T-helper 2 cell treated with Interferon-gamma antibody and Interleukin-4, amounts not matched to agents 5 μg/mL and 100 μg/mL, for 36 hours (primary cell): ENCODE measurements at regions not wholly inside any gene's neighbourhood (a gene's known extent, or its start where the extent isn't known, plus 50 kb on each side); places are given as distances from the start of the nearest gene placed in this dataset.
A peak's percentile ranks its signal among the peaks of the same experiment; 100 is the strongest.

Source experiments
- DNase-seq: peaks from one replicate; pipeline ENCODE4 v3.0.0; 2021; ENCODE audit warnings: low spot score
- H3K27ac Mint-ChIP-seq: one replicate; pipeline ENCODE4 v1.8.0; 2021; ENCODE audit warnings: mild to moderate bottlenecking, mixed read lengths
- H3K27me3 Mint-ChIP-seq: one replicate; pipeline ENCODE4 v1.8.0; 2021; ENCODE audit warnings: low read depth, mixed read lengths
- H3K36me3 Mint-ChIP-seq: one replicate; pipeline ENCODE4 v1.8.0; 2021; ENCODE audit warnings: low read depth, mixed read lengths
- H3K4me1 Mint-ChIP-seq: one replicate; pipeline ENCODE4 v1.8.0; 2021; ENCODE audit warnings: low read depth, mixed read lengths
- H3K4me3 Mint-ChIP-seq: one replicate; pipeline ENCODE4 v1.8.0; 2022; ENCODE audit warnings: mild to moderate bottlenecking, moderate library complexity, mixed read lengths
- H3K9me3 Mint-ChIP-seq: one replicate; pipeline ENCODE4 v1.8.0; 2021; ENCODE audit warnings: mixed read lengths

DNA sequence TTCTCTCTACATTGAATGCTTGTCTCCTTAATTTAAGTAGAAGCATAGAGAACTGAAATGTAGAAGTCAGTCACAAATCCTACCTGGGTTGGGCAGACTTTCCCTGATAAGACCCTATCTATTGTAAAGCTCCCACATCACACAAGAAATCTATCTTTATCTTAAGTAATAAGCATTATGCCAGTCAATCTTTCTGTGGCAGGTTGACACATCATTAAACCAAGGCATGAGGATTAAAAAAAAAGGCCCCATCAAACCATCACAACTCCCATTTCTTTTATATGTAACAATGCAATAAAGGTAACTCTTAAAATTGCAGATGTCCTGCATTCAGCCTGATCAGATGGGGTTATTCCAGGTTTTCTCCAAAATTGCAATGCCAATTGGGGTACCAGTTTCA is 311.8 kb downstream of the TOX3 start:
- H3K9me3 Mint-ChIP-seq = peaks cover 6% of the 10 kb centered on the region
- H3K27me3 Mint-ChIP-seq = no peaks in the 10 kb centered on the region
- DNase-seq = no peak
- no peaks in the 10 kb centered on the region for H3K4me1 Mint-ChIP-seq
- H3K27ac Mint-ChIP-seq = no peak overlapping the region
- H3K36me3 Mint-ChIP-seq = no peaks in the 10 kb centered on the region
- no peak overlapping the region for H3K4me3 Mint-ChIP-seq

DNA sequence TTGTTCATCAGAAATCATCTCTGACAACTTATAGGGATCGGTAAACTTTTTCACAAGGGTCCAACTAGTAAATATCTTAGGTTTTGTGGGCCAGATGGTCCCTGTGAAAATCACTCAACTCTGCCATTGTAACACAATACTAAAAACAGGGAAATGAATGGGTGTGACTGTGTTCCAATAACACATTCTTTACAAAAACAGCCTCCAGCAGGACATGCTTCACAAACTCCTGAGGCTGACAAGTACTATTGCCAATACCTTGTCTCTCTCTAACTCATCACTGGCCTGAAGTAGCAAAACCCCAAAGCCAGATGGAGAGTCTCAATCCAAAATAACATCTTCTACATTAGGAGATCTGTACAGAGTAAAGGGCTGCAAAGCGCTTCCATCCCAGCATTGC is 312.3 kb downstream of the TOX3 start:
- Mint-ChIP-seq H3K27ac (no peak overlapping the region), H3K9me3 (peaks cover 6% of the 10 kb centered on the region), H3K36me3 (no peaks in the 10 kb centered on the region), H3K4me3 (no peak overlapping the region), H3K4me1 (no peaks in the 10 kb centered on the region), H3K27me3 (no peaks in the 10 kb centered on the region)
- no peak for DNase-seq

DNA sequence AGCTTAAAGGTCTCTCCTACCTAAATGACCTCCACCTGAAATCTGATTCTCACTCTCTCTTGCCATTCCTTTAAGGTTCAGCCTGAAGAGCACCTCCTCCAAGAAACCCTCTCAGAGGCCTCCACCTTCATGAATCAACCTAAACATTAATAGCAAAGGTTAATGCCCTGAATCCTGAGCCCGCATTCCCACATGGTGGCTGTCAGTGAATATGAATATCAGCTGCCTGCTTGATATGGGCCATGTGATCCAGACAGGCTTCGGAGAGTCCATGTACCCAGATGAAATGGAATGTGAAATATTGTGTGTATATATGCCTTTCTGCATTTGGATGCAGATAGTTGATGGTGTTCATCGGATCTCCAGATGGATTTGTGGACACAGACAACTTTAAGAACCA is 317.5 kb downstream of the TOX3 start:
- Mint-ChIP-seq H3K27me3 (no peaks in the 10 kb centered on the region), H3K36me3 (no peaks in the 10 kb centered on the region), H3K27ac (no peak overlapping the region), H3K4me1 (no peaks in the 10 kb centered on the region), H3K9me3 (no peaks in the 10 kb centered on the region), H3K4me3 (no peak overlapping the region)
- DNase-seq = no peak

DNA sequence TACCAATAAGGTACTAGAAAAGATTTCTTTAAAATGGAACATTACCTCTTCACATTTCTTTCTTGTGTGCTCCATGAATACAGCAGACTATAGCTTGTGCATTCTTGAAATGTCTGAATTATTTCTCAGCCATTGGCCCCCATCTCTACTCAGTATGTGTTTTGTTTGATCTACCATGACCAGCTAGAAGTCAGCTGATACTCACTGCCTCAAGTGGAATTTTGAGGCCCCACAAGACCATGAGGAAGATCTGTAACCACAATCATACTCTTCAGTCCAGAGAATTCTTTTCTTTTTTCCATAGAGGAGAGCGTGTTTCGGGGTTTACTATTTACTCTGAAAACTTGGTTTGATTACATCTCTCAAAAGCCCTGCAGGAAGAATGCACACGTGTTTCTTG is 319.1 kb downstream of the TOX3 start:
- Mint-ChIP-seq H3K27ac (no peak overlapping the region), H3K9me3 (no peaks in the 10 kb centered on the region), H3K4me3 (no peak overlapping the region), H3K4me1 (no peaks in the 10 kb centered on the region), H3K36me3 (no peaks in the 10 kb centered on the region), H3K27me3 (no peaks in the 10 kb centered on the region)
- no peak for DNase-seq

DNA sequence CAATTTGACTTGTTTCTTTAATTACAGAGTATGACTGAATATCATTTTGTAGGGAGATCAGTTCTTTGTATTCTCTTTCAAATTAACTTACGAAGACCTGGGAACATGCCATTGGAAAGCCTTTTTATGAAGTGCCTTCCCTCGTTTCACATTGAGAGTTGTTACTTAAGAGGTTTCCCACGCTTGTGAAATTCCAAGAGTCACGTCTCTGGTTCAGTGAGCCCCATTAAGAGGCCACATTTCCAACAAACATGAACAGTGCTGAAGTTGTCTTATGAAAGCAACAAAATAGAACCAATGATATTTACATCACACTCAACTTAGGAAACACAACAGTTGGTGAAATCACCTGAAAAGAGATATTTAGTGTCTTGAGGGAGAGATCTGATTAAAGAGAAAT is 334.1 kb downstream of the TOX3 start:
- Mint-ChIP-seq H3K4me1 (no peaks in the 10 kb centered on the region), H3K9me3 (peaks cover 16% of the 10 kb centered on the region), H3K4me3 (no peak overlapping the region), H3K27me3 (no peaks in the 10 kb centered on the region), H3K36me3 (no peaks in the 10 kb centered on the region), H3K27ac (no peak overlapping the region)
- no peak for DNase-seq

DNA sequence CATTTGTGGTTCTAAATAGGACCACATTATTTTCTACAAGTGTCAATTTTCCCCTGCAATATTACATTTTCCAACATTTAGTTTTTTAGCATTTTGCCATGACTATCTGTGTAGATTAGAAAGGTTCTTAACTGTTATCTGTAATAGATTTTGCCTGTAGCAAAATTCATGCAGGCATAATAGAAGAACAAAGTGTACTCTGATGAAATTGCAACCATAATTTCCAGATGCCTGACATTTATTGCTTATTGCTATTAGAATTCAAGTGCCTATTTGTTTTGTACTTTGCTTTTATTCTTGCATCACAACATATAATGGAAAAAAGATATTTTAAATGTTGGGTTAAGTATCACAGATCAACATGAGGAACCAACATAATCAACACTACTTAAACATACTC is 337.7 kb downstream of the TOX3 start:
- Mint-ChIP-seq H3K27me3 (no peaks in the 10 kb centered on the region), H3K4me3 (no peak overlapping the region), H3K9me3 (peaks cover 12% of the 10 kb centered on the region), H3K27ac (no peak overlapping the region), H3K4me1 (no peaks in the 10 kb centered on the region), H3K36me3 (no peaks in the 10 kb centered on the region)
- DNase-seq = no peak

DNA sequence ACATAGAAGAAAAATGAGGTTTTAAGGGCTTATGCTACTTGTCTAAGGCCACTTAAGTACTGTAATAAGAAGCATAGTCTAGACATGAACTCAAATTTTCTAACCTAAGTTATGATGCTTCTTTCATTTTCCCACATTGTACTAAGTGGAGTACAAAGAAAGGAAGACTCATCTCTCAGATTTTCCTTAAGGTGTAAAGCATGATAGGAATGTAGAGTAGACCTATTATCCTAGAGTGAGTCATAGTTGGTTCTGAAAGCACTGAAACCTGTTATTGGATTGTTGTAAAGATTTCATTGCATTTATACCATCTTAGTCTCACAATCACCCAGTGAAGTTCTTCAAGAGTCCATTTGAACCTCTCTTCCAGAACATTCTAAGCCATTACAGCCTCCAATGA is 343.8 kb downstream of the TOX3 start:
- DNase-seq = no peak
- Mint-ChIP-seq H3K9me3 (no peaks in the 10 kb centered on the region), H3K27ac (no peak overlapping the region), H3K4me1 (no peaks in the 10 kb centered on the region), H3K36me3 (no peaks in the 10 kb centered on the region), H3K27me3 (no peaks in the 10 kb centered on the region), H3K4me3 (no peak overlapping the region)

DNA sequence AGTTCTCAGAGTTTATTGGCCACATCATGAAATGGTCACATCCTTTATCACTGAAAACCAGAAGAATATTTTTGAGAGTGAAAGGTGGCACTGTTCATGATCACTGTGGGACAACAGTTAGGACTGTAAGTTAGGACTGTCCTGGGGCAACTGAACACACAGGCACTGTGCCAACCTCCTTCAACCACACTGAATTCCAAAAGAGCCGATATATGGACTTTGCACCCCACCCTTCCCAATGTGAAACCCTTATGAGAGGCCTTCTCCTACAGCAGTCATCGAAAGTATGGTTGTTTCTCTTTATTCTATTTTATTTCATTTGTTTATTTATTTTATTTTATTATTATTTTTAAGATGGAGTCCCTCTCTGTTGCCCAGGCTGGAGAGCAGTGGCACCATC is 353.5 kb downstream of the TOX3 start:
- DNase-seq = no peak
- Mint-ChIP-seq H3K4me3 (no peak overlapping the region), H3K4me1 (no peaks in the 10 kb centered on the region), H3K9me3 (no peaks in the 10 kb centered on the region), H3K27me3 (no peaks in the 10 kb centered on the region), H3K36me3 (no peaks in the 10 kb centered on the region), H3K27ac (no peak overlapping the region)

DNA sequence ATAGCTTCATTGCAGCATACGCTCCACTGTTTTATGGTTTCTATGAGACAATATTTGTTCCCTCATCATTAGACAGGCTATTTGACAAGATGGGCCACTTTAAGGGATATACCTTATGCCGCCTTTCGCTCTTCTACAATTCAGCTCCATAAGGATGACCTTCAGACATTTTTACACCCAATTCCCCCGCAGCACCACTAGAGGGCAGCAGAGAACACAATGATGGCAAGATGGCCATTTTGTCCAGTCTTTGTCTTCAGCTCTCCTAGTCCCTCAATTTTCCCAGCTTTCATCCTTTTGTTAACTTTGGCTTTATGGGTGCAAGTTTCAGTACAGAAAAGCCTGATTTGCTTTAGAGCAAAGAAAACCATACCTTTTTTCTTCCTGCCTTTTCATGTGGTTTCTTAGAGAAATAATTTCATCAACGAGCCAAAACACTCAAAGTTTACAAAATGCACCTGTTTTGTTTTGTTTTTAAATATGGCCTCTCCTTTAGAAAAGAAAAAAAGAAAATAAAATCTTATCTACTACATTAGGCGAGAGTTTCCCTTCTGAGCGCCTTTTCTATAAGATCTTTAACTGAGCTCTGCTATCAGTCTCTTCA is 355.3 kb downstream of the TOX3 start:
- no peak overlapping the region for H3K27ac Mint-ChIP-seq
- no peaks in the 10 kb centered on the region for H3K36me3 Mint-ChIP-seq
- no peaks in the 10 kb centered on the region for H3K4me1 Mint-ChIP-seq
- H3K4me3 Mint-ChIP-seq = no peak overlapping the region
- DNase-seq = peak; percentile 23
- no peaks in the 10 kb centered on the region for H3K9me3 Mint-ChIP-seq
- H3K27me3 Mint-ChIP-seq = no peaks in the 10 kb centered on the region

DNA sequence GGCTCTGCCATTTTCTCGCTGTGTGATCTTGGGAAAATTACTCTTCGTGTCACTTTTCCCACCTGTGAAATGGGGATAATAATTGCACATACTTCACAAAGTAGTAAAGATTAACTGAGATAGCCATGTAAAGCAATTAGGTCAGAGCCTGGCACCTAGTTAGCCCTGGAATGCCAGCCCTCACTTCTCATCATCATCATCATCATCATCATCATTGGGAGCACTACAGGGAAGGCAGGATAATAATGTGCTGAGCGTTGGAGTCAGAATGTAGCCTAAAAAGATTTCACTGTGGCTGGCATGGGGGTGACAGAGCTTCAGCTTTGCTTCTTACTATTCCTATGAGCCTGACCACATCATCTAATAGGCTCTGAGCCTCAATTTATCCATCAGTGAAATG is 362.6 kb downstream of the TOX3 start:
- Mint-ChIP-seq H3K9me3 (peaks cover 20% of the 10 kb centered on the region), H3K27me3 (no peaks in the 10 kb centered on the region), H3K27ac (no peak overlapping the region), H3K4me3 (no peak overlapping the region), H3K36me3 (no peaks in the 10 kb centered on the region), H3K4me1 (no peaks in the 10 kb centered on the region)
- DNase-seq = no peak

DNA sequence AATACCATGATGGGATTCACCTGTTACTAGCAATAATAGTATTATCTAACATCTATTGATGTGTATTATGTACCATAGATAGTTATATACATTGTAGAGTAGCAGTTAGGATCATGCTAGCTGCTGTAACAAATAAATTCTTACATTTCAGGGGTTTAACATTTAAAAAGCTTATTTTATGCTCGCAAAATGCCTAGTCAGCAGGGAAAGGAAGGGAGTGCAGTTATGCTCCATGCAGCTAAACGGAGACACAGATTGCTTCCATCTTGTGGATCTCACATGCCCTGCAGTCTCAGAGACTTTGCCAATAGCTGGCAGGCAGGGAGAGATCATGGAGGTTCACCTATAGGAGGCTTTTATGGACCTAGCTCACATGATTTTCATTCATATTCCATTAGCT is 364.1 kb downstream of the TOX3 start:
- Mint-ChIP-seq H3K36me3 (no peaks in the 10 kb centered on the region), H3K4me1 (no peaks in the 10 kb centered on the region), H3K4me3 (no peak overlapping the region), H3K27ac (no peak overlapping the region), H3K27me3 (no peaks in the 10 kb centered on the region), H3K9me3 (peaks cover 20% of the 10 kb centered on the region)
- no peak for DNase-seq

DNA sequence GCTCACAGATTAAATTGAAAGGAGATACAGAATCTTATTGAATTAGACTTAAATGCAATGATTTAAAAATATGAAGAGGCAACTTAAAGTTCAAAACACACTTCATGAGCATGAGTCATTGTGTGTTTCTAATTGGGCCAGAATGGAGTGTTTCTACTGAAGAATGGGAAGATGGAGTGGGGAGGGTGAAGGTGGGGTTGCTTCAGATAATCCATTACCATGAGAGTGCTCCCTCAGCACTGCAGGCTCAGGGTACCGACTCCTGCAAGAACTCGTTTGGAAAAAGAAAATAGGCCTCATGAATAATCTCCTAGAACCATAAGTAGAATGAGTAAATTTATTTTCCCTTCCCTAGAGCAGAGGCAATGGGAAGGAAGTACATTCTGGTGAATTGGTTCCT is 372.8 kb downstream of the TOX3 start:
- Mint-ChIP-seq H3K4me1 (no peaks in the 10 kb centered on the region), H3K9me3 (peaks cover 15% of the 10 kb centered on the region), H3K36me3 (no peaks in the 10 kb centered on the region), H3K4me3 (no peak overlapping the region), H3K27ac (no peak overlapping the region), H3K27me3 (no peaks in the 10 kb centered on the region)
- no peak for DNase-seq

DNA sequence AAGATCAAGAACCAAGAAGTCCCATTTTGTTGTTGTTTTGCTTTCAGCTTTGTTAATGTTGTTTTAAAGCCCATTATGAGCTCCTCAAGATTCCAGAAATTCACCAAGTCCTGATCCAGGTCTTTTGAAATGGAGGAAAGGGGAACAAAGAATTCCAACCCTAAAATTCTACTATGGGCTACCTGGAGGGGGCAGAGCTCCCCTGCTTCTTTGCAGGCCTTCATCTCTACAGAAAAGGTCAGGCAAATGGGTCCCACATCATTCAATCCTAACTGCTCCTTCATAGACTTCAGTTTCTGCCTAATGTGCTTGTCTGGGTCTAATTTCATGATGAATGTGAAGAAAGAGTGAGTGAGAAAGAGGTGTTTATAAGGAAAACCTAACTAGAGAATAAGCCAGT is 375.5 kb downstream of the TOX3 start:
- Mint-ChIP-seq H3K27ac (no peak overlapping the region), H3K4me3 (no peak overlapping the region), H3K36me3 (no peaks in the 10 kb centered on the region)

DNA sequence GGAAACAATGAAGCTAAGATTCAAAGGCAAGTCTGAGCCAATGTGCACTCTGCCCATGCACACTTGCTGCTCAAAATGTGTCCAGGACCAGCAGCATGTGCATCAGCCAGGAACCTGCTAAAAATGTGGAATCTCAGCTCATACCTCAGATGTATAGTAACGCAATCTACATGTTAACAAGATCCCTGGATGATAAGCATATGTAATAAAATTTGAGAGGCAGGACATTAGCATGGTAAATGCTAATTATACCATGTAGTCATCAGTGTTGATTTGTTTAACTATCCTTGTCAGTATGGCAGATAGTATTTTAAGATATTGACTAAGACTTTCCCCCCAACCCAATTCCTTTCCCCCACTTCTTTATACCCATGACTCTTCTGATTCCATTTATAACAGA is 379.6 kb downstream of the TOX3 start:
- Mint-ChIP-seq H3K27ac (no peak overlapping the region), H3K36me3 (no peaks in the 10 kb centered on the region)

More for the DNA sequence above, 375.5 kb downstream of the TOX3 start:
- Mint-ChIP-seq H3K27me3 (no peaks in the 10 kb centered on the region), H3K9me3 (peaks cover 15% of the 10 kb centered on the region), H3K4me1 (no peaks in the 10 kb centered on the region)
- DNase-seq = no peak

DNA sequence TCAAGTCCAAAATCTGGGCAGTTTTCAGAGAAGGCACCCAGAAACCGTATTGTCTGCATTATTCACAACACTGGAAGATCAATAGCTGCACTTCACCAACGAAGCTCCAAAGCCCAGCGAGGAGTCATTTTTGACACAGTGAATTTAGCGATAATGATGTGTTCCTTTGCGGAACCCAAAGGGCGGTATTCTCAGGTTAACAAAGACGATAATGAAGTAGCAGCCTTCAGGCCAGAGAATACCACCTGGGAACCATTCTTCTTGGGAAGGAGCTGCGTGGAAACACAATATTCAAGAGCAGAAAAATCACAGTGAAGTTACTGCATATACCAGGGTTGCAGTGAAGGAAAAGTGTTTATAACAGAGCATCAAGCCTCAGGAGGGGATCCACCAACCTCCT is 381.0 kb downstream of the TOX3 start:
- Mint-ChIP-seq H3K4me1 (no peaks in the 10 kb centered on the region), H3K27me3 (no peaks in the 10 kb centered on the region), H3K9me3 (peaks cover 5% of the 10 kb centered on the region), H3K27ac (no peak overlapping the region), H3K4me3 (no peak overlapping the region), H3K36me3 (no peaks in the 10 kb centered on the region)
- DNase-seq = no peak

More for the DNA sequence above, 379.6 kb downstream of the TOX3 start:
- H3K4me1 Mint-ChIP-seq = no peaks in the 10 kb centered on the region
- no peak overlapping the region for H3K4me3 Mint-ChIP-seq
- no peak for DNase-seq
- no peaks in the 10 kb centered on the region for H3K27me3 Mint-ChIP-seq
- peaks cover 13% of the 10 kb centered on the region for H3K9me3 Mint-ChIP-seq
